HepG2 (cell line): ENCODE measurements at regions not wholly inside any gene's neighbourhood (a gene's known extent, or its start where the extent isn't known, plus 50 kb on each side); places are given as distances from the start of the nearest gene placed in this dataset.

Experiments used
- AFF4 ChIP-seq: sonication (generic); formaldehyde crosslinking; IDR thresholded peaks from 2 replicates; pipeline ENCODE4 v1.4.0; 2020; ENCODE audit warnings: missing genetic modification reagents
- ATF2 ChIP-seq: sonication (generic); formaldehyde crosslinking; IDR thresholded peaks from 2 replicates; pipeline ENCODE4 v1.4.0; 2020; ENCODE audit warnings: missing genetic modification reagents
- CBX5 ChIP-seq: sonication (generic); formaldehyde crosslinking; IDR thresholded peaks from 2 replicates; pipeline ENCODE4 v1.4.0; 2020; ENCODE audit warnings: missing genetic modification reagents, borderline replicate concordance
- CTCF ChIP-seq: sonication (generic); formaldehyde crosslinking; IDR thresholded peaks from 2 replicates; pipeline ENCODE4 v1.5.0; 2020; ENCODE audit warnings: mild to moderate bottlenecking, missing genetic modification reagents, moderate library complexity
- EP300 ChIP-seq, 3 experiments: sonication (generic) in 1 of 3; formaldehyde crosslinking in 1 of 3; IDR thresholded peaks; 2 replicates each; pipeline versions ENCODE4 v1.5.1 to v1.6.1; 2011 to 2020; ENCODE audit warnings: low read depth in 2 of 3, low read length in 2 of 3, borderline replicate concordance in 1 of 3, improper control_type of control experiment in 1 of 3, mild to moderate bottlenecking in 1 of 3, missing genetic modification reagents in 1 of 3, moderate library complexity in 1 of 3
- EZH2 ChIP-seq: conservative IDR thresholded peaks from 2 replicates; pipeline ENCODE4 v1.6.1; 2012; ENCODE audit warnings: mild to moderate bottlenecking, low read depth, low read length, moderate library complexity
- FLYWCH1 ChIP-seq: sonication (generic); formaldehyde crosslinking; IDR thresholded peaks from 2 replicates; pipeline ENCODE4 v1.8.1; 2023; ENCODE audit warnings: mild to moderate bottlenecking, missing genetic modification reagents
- MLX ChIP-seq: IDR thresholded peaks from 2 replicates; pipeline ENCODE4 v1.6.1; 2016
- POLR2A ChIP-seq, 2 experiments: IDR thresholded peaks; 2 replicates each; pipeline ENCODE4 v1.6.1; 2011; ENCODE audit warnings: low read depth in 2 of 2, low read length in 2 of 2, mild to moderate bottlenecking in 1 of 2, moderate library complexity in 1 of 2; ENCODE audit not compliant: insufficient read depth in 1 of 2
- ZNF280D ChIP-seq: sonication (generic); formaldehyde crosslinking; IDR thresholded peaks from 2 replicates; pipeline ENCODE4 v1.5.1; 2020; ENCODE audit warnings: mild to moderate bottlenecking, missing genetic modification reagents

- TF ChIP-seq ZNF280D (CRISPR knock-in tag) (no peak), CTCF (CRISPR knock-in tag) (no peak), EP300 (IDR thresholded peaks at IDR 0.05; ENCODE audit: low read depth in 2 of 2, low read length in 2 of 2) (no peak), EP300 (CRISPR knock-in tag; IDR thresholded peaks at IDR 0.05; ENCODE audit: borderline replicate concordance) (no peak), ATF2 (CRISPR knock-in tag) (no peak), MLX (no peak), FLYWCH1 (CRISPR knock-in tag) (no peak), EZH2 (no peak), CBX5 (no peak), AFF4 (CRISPR knock-in tag) (no peak), POLR2A (IDR thresholded peaks at IDR 0.05; ENCODE audit: insufficient read depth in 1 of 2, low read depth in 2 of 2, low read length in 2 of 2) (no peak)
These were observed 127.5 kb upstream of the CD96 start for GRCh38 chr3:111414531-111414930.
